Breast epithelium (tissue), 4 donors: ENCODE measurements at regions not wholly inside any gene's neighbourhood (a gene's known extent, or its start where the extent isn't known, plus 50 kb on each side); places are given as distances from the start of the nearest gene placed in this dataset.

Experiments
- DNase-seq, 2 donors: peaks; one replicate each; pipeline ENCODE4 v3.0.0-alpha.2; 2019; ENCODE audit warnings: low spot score in 2 of 2
- H3K27ac ChIP-seq, 2 donors: fragments of 200-600 bp; sonication (generic) in 1 of 2; one replicate each; pipeline ENCODE4 v1.5.1; 2016 to 2019; ENCODE audit warnings: mild to moderate bottlenecking in 1 of 2
- H3K27me3 ChIP-seq, 2 donors: fragments of 200-600 bp; sonication (generic) in 1 of 2; one replicate each; pipeline versions ENCODE4 v1.5.1 to v1.6.0; 2017 to 2019; ENCODE audit warnings: control low read depth in 1 of 2, mild to moderate bottlenecking in 1 of 2
- H3K36me3 ChIP-seq: fragments of 200-600 bp; one replicate; pipeline ENCODE4 v1.5.1; 2019
- H3K4me1 ChIP-seq, 2 donors: fragments of 200-600 bp; sonication (generic); one replicate each; pipeline ENCODE4 v1.5.1; 2016 to 2019; ENCODE audit warnings: control low read depth in 1 of 2
- H3K4me3 ChIP-seq, 3 donors: fragments of 200-600 bp; sonication (generic); 1 replicate in 2 of 3; 2 replicates in 1 of 3; pipeline ENCODE4 v1.5.1; 2016 to 2019; ENCODE audit warnings: mild to moderate bottlenecking in 3 of 3, moderate library complexity in 2 of 3
- H3K9me3 ChIP-seq, 2 donors: fragments of 200-600 bp; sonication (generic) in 1 of 2; one replicate each; pipeline ENCODE4 v1.5.1; 2016 to 2019; ENCODE audit warnings: control low read depth in 1 of 2
- CTCF ChIP-seq, 3 donors: fragments of 450-650 bp; IDR thresholded peaks; one replicate each; pipeline ENCODE4 v1.5.1; 2016 to 2017; ENCODE audit warnings: antibody characterized with exemption in 3 of 3, mild to moderate bottlenecking in 3 of 3, moderate library complexity in 3 of 3
- POLR2A ChIP-seq: fragments of 450-650 bp; IDR thresholded peaks from one replicate; pipeline ENCODE4 v1.6.1; 2016; ENCODE audit warnings: antibody characterized with exemption, mild to moderate bottlenecking, moderate library complexity
- POLR2AphosphoS5 ChIP-seq, 3 donors: sonication (generic); formaldehyde crosslinking; IDR thresholded peaks; one replicate each; pipeline ENCODE4 v1.6.1; 2017; ENCODE audit warnings: antibody characterized with exemption in 3 of 3
- intact Hi-C: fragments of 100-400 bp; cut with DNase I; formaldehyde crosslinking; loops from one replicate; pipeline ENCODE4 v1.15.1; 2023; ENCODE audit warnings: low total_unique reads

- Histone ChIP-seq H3K27ac (no peak overlapping the region), H3K4me3 (no peak overlapping the region), H3K27me3 (no peaks in the 10 kb centered on the region), H3K4me1 (no peaks in the 10 kb centered on the region), H3K9me3 (no peaks in the 10 kb centered on the region), H3K36me3 (no peaks in the 10 kb centered on the region)
- intact Hi-C loops = no loop called here
- no peak for DNase-seq
- TF ChIP-seq CTCF (IDR thresholded peaks at IDR 0.05) (no peak), POLR2AphosphoS5 (IDR thresholded peaks at IDR 0.05) (no peak), POLR2A (no peak)
These were observed 1032.5 kb downstream of the DTWD2 start for GRCh38 chr5:117955831-117956230.

- Histone ChIP-seq H3K27ac (no peak overlapping the region), H3K4me1 (no peaks in the 10 kb centered on the region), H3K4me3 (no peak overlapping the region), H3K36me3 (no peaks in the 10 kb centered on the region), H3K9me3 (no peaks in the 10 kb centered on the region), H3K27me3 (no peaks in the 10 kb centered on the region)
- no peak for DNase-seq
- intact Hi-C loops = no loop called here
- TF ChIP-seq POLR2AphosphoS5 (IDR thresholded peaks at IDR 0.05) = no peak
- no peak for TF ChIP-seq POLR2A
- no peak for TF ChIP-seq CTCF (IDR thresholded peaks at IDR 0.05)
These were observed 1034.0 kb downstream of the DTWD2 start for GRCh38 chr5:117954331-117954730.

DNA sequence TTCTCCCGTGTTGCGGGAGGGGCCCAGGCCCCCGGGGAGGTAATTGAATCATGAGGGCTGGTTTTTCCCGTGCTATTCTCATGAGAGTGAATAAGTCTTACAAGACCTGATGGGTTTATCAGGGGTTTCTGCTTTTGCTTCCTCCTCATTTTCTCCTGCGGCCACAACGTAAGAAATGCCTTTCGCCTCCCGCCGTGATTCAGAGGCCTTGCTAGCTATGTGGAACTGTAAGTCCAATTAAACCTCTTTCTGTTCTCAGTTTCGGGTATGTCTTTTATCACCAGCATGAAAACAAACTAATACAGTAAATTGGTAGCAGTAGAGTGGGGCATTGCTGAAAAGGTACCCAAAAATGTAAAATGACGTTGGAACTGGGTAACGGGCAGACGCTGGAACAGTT is 1035.1 kb downstream of the DTWD2 start:
- no peaks in the 10 kb centered on the region for H3K36me3 ChIP-seq
- no peak overlapping the region for H3K4me3 ChIP-seq
- H3K4me1 ChIP-seq = no peaks in the 10 kb centered on the region
- H3K27me3 ChIP-seq = no peaks in the 10 kb centered on the region
- DNase-seq = no peak
- H3K27ac ChIP-seq = no peak overlapping the region
- intact Hi-C loops = no loop called here
- no peaks in the 10 kb centered on the region for H3K9me3 ChIP-seq
- no peak for TF ChIP-seq POLR2A
- TF ChIP-seq POLR2AphosphoS5 (IDR thresholded peaks at IDR 0.05) = no peak
- no peak for TF ChIP-seq CTCF (IDR thresholded peaks at IDR 0.05)

- no peaks in the 10 kb centered on the region for H3K27me3 ChIP-seq
- no peaks in the 10 kb centered on the region for H3K36me3 ChIP-seq
- no peak overlapping the region for H3K27ac ChIP-seq
- H3K9me3 ChIP-seq = no peaks in the 10 kb centered on the region
- no peak overlapping the region for H3K4me3 ChIP-seq
- no peak for TF ChIP-seq POLR2A
- TF ChIP-seq POLR2AphosphoS5 (IDR thresholded peaks at IDR 0.05) = no peak
- TF ChIP-seq CTCF (IDR thresholded peaks at IDR 0.05) = no peak
- DNase-seq = no peak
- intact Hi-C loops = no loop called here
- H3K4me1 ChIP-seq = no peaks in the 10 kb centered on the region
These were observed 1040.5 kb downstream of the DTWD2 start for GRCh38 chr5:117947836-117948235.

- intact Hi-C loops = no loop called here
- no peaks in the 10 kb centered on the region for H3K9me3 ChIP-seq
- no peak overlapping the region for H3K27ac ChIP-seq
- no peak for DNase-seq
- no peak for TF ChIP-seq CTCF (IDR thresholded peaks at IDR 0.05)
- TF ChIP-seq POLR2AphosphoS5 (IDR thresholded peaks at IDR 0.05) = no peak
- no peak for TF ChIP-seq POLR2A
- H3K4me3 ChIP-seq = no peak overlapping the region
- H3K4me1 ChIP-seq = no peaks in the 10 kb centered on the region
- H3K27me3 ChIP-seq = no peaks in the 10 kb centered on the region
- no peaks in the 10 kb centered on the region for H3K36me3 ChIP-seq
These were observed 1041.2 kb downstream of the DTWD2 start for GRCh38 chr5:117947121-117947520.
